ENCODE measurements at regions not wholly inside any gene's neighbourhood (a gene's known extent, or its start where the extent isn't known, plus 50 kb on each side); places are given as distances from the start of the nearest gene placed in this dataset.

DNA sequence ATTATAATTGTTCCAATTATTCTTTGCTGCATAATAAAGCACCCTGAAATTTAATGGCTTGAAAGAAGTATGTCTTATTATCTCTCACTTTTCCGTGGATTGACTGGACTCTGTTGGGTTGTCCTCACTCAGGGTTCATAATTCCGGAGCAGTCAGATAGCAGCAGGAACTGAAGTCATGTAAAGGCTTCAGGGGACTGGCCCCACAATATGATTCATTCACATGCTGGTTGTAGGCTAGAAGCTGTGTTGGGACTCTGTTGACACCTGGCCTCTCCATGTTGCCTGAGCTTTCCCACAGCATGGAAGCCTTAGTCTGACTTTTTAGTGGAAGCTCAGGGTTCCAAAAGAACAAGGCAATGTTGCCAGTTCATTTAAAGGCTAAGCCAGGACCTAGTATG lies 367.1 kb upstream of the ADGRL2 start:
- DNase-seq (ENCODE audit: low spot score) = no peak

DNA sequence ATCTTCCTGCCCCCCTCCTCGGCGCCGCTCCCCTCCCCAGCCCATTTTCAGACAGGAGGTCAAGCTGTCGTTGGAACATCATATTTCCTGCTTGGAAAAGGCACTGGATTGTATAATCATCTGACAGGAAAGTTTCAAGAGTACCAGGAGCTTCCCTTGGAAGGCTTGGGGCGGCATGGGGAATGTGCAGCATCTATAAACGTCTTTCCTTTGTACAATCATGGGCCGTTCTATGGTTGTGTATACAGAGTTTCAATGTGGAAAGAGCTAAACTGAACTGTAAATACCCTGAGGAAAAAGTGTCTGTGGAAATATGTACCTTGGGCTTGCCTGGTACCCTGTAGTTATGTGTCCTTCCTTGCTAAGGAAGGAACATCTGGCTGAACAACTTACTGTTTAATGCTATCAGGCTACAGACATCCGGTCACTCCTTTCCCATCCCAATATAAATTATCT lies 368.1 kb upstream of the ADGRL2 start:
- DNase-seq (ENCODE audit: low spot score) = no peak

DNA sequence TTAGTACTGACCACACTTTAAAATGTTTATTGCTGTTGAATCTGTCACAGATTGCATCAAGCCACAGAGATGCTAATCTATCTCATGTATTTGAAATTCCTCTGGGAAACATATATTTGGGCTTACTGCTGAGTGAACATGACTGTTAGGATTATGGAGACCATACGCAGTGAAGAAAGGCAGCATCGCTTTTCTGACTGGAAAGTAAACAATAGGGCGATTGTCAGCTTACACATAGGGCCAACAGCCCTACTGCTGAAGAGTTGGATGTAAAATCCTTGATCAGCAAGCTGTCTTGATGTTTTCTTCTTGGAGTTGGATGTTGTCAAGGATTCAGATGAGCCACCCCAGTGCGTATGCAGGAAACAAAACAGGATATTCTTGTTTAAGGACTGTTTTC lies 368.7 kb upstream of the ADGRL2 start:
- no peak for DNase-seq (ENCODE audit: low spot score)

DNA sequence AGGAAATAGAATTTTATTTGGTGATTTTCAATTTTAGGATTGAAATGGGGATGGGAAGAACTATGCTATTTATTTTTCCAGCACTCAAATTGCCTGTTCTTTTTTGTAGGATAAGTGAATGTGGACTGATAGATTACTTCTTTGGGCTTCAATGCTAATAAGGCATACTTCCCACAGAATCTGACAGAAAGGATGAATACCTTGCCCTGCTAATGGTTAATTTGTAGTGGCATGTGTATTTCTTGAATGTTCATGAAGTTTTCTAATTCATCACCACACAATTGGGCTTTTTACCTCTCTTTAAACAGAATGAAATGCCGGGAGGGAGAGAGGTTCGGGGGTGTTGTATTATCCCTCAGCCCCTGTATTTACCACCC lies 369.1 kb upstream of the ADGRL2 start:
- DNase-seq (ENCODE audit: low spot score) = no peak

DNA sequence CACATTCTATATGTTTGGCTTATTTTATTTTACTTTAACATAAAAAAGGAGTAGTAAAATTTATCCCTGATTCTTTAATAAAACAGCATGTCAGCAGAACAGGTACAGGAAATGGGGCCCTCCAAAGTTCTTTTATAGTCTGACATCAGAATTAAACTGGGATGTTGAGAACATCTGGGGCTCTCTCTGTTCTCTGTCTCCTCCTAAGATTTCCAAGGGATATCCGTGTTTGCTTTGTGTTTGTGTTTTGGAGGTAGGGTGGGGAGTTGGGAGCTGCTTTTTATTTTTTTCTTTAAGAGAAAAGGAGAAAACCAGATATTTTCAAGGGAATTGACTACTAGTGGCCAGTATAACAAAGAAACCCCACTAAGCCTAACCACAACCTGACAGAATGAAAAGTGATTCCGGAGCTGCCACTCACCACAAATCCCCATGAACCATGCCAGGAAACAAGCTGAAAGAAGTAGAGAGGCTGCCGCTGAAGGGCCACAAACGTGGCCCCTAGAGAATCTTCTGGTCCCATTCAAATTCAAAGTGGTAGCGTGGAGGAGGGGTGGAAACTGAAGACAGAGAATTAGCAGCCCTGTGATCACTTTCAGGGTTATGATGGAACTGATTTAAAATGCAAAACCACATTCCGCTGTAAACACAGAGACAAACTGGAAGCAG lies 369.6 kb upstream of the ADGRL2 start:
- DNase-seq (ENCODE audit: low spot score) = no peak

DNA sequence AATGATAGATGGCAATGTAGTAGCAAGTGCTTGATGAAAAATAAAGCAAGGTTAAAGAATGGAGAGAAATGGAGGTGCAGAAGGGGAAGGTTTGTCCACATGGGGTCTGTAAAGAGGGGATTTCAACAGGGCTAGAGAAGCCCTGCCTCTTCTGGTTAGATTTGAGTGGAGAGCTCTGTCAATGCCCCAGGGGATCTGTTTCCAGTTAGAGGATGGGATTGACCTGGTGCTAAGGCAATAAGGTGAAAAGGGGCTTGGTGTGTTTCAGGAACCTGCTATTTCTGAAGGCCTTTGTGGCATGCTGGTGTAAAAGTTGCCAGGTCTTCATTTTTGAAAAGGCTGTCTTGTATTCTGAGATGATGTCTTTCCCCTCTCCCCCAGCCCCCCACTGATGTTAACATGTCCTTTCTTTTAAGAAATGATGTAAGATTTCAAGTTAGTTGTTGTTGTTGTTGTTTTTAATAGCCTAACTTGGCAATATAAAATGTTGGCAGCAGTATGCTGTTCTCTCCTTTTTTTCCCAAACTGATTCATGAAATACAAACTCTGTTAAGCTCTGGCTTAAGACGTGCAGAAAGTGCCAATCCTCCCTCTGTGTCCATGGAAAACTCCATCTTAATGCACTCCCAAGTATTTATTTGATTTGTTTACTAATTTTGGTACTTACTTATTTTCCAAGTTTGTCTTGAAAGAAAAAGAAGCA lies 370.3 kb upstream of the ADGRL2 start:
- no peak for DNase-seq (ENCODE audit: low spot score)

DNA sequence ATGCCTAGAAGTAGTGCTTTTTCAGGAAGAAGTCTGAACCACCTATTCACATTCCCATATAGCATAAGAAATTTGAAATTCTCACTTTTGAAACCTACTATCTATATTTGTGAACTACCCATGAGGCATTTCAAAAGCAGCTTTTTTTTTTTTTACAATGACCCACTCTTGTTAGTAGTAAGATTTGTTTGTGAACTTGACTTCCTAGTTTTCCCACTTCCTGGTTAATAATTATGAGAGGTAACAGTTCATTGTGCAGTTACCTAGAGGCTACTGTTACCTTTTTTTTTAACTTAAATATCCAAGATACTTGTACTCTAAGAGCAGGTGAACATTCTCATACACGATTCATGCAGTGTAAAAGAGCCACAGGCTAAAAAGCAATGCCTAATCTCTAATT lies 371.7 kb upstream of the ADGRL2 start:
- DNase-seq (ENCODE audit: low spot score) = no peak

DNA sequence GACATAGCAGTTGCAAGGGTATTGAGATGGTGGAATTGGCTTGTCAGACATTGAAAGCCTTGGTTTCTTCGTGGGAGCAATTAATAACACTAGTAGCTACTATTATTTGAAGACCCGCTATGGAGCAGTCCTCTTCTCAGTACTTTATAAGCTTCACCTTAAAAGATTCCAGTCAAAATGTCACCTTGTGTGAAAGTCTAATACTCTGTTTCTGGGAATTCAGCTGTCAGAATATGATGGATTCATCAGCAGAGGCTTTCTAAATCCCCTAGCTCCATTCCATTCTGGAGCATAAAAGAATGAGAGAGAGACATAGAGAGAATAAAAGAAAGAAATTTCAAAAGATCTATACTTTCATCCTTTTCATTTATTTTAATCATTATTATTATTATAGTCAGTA lies 375.9 kb upstream of the ADGRL2 start:
- DNase-seq (ENCODE audit: low spot score) = no peak

DNA sequence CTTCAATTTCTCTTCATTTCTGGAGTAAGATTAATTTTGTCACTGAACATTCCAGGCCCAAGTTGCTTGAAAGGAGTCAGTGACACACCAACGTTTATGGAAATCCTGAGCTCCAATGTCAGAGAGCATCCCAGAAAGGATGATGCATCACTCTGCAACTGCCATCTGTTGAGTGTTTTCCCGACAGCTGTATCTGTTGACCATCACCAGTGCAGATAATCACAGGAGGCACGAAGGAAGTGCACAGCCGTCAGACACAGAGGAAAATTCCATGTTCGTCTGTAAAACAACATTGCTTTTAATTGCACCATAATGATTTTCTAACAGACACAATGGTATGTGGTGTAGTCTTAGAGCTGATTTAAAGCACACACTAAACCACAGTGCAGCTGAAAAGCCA lies 376.7 kb upstream of the ADGRL2 start:
- DNase-seq (ENCODE audit: low spot score) = no peak

DNA sequence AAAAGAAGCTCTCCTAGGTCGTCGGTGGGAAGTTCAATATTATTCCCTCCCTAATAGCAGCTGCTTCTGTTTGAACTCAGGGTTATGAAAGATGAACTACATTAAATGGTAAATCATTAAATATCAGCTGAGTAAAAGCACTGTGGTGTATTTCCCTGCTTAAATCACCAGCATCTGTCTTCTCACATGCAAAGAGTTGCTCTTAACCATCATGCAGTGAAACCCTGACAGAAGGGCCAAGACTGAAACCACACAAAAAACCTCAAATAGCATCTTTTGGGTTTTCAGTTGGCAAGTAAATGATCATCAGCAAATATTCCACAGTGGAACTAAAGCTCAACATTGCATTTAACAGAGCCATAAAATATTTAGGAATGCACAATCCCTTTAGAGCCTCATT lies 380.0 kb upstream of the ADGRL2 start:
- DNase-seq (ENCODE audit: low spot score) = no peak

DNA sequence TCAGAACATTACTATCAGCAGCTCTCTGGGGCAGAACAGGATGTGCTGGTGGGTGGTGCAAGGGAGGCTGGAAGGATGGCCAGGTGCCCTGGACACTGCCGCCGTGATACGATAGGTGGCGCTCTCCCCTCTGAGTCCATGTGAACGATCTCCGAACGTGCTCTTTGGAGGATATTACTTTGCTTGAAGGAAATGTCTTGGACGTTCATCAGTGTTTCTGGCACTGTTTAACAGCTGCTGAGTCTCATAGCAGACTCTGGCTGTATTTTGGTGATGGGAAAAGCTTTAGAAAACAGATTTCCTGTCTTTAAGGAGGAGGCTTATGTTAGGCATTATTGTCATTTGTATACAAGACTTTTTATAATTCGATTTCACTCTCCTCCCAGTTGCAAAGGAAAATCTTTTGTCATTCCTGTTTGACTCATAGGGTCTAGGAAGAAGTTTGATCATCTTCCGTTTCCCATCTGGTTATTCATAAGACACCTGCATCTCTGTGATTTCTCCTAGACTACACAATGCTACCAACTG lies 386.2 kb upstream of the ADGRL2 start:
- DNase-seq (ENCODE audit: low spot score) = peak; percentile 9

DNA sequence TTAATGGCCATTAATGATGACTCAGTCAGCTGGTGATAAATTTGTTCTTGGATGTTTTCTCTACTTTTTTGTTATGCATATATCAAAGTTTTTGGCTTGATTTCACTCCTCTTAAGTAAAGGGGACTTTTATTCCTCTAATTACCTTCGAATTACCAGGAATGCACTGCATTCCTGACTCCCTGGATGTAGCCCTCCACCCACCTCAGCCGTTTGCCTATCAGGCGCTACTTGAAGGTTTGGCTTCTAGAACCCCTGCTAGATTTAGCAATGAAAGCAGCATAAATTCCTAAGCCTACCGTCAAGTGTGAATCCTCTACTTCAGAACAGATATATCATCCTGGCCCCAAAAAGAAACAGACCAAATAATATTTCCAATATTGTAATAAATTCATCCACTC lies 387.8 kb upstream of the ADGRL2 start:
- DNase-seq (ENCODE audit: low spot score) = no peak

DNA sequence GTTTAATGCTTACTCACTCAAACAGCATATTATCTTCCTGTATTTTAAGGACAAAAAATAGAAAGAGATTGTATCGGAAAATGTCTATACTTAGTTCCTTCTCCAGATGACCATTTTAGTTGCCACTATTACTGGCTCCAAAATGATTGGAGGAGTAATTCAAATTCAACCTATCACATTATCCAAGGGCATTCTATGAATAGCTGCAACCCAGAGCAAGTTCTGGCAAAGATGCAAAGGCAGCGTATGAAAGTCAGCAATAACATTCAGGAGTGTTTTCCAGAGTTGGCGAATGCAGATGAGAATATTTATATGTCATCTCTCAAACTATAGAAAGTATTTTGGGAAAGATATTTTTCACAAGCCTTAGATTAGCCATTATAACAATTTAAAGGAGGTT lies 389.8 kb upstream of the ADGRL2 start:
- DNase-seq (ENCODE audit: low spot score) = no peak

DNA sequence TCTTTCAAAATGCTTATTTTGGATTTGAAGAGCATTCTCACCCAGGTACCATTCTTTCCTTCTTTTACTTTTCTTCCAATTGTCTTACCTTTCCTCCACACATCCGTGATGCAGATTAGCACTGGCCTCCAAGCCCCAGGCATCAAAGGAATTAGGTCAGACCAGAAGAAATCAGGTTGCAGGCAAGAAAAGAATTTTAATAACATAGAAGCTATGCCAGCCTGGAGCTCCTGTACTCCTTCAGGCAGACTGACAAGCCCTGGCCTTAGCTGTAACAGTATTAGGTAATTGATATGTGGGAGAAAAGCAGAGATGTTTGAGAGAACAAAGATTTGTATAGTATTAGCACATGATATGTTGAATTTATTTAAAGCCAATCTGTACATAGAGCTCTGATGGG lies 390.4 kb upstream of the ADGRL2 start:
- DNase-seq (ENCODE audit: low spot score) = peak; percentile 4

DNA sequence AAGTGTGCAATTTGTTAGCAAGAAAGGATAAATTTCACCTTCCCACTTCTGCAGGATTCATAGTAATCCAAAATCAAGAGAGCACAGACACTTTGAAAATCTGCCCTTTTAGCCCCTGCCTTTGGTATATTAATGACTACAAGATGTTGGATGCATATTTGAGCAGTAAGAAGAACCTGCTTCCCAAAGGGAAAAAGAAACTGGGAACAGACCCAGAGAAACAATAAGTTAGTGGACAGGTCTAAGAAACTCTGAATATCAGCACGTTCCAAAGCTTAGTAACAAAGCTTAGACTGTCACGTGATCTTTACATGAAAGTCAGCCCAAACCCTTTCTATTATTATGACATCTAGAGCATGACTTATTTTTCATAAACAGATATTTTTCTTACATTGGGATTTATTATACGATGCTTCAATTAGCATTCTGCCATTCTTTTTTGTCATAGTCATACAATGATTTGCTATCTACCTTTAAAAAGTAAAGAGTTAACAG lies 390.9 kb upstream of the ADGRL2 start:
- no peak for DNase-seq (ENCODE audit: low spot score)

DNA sequence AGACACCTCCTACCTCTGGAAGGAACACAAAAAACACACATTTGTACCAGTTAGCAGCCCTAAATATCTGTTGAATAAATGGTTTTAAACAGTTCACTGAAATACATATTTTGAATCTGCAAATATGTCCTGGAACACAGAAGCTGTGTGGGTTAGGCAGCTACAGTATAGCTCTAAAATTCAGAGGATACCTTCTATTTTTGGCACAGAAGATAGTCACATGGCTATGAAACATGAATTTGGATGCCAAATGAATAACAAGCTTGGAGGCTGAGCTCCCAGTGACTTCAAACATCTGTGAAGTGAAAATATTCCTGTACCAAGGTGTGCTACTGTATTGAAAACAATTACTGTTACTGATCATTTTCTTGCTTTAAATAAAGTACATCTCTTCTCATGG lies 391.5 kb upstream of the ADGRL2 start:
- no peak for DNase-seq (ENCODE audit: low spot score)

DNA sequence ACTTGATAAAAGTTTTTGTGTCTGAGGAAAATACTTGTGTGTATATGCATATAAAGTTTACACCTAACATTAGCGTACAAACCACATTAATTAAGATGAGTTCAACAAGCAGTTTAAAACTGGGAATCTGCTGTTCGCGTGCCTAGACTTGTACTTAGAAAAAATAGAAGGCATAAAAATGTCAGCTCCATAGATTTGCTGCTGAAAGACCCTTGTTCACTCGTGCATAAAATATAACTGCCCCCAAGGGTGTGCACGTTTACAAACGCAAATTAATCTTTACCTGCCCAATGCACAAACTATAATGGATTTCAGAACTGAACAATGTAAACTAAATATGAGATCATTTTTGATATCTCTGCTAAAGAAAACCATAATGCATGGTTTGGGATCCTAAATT lies 392.3 kb upstream of the ADGRL2 start:
- no peak for DNase-seq (ENCODE audit: low spot score)

DNA sequence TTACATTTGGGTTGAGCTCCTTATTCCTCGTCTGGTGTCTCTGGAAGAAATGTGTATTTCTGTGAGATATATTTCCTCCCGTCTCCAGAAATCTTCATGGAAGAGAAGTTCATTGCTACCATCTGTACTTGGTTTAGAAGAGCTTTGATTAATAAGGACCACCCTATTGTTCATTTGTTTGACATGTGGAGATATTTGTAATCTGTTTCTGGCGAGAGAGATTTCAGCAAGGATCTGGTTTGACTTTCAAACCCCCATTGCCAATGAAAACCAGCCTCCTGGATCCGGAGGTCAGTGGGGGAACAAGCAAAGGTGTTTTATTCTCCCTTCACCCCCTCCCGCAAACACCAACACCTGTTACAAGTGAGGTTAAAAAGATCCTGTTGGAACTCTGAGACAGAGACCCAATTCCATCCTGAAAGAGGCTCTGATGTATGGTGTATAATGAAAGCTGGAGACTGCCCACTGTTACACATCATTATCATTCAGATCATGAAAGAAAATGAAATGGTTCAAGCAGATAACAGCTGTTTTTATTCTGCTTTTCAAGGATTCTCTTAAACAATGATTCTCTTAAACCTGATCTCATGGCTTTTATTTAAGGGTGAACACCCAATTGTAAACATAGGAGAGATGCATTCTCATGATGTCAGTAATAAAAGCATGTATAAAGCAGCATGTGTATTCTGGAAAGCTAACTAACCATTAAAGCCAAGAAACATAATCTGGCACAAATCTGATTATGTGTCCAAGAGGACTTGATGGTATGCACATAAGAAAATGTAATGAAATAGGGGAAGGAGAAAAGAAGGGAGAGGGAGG lies 393.5 kb upstream of the ADGRL2 start:
- DNase-seq (ENCODE audit: low spot score) = no peak

DNA sequence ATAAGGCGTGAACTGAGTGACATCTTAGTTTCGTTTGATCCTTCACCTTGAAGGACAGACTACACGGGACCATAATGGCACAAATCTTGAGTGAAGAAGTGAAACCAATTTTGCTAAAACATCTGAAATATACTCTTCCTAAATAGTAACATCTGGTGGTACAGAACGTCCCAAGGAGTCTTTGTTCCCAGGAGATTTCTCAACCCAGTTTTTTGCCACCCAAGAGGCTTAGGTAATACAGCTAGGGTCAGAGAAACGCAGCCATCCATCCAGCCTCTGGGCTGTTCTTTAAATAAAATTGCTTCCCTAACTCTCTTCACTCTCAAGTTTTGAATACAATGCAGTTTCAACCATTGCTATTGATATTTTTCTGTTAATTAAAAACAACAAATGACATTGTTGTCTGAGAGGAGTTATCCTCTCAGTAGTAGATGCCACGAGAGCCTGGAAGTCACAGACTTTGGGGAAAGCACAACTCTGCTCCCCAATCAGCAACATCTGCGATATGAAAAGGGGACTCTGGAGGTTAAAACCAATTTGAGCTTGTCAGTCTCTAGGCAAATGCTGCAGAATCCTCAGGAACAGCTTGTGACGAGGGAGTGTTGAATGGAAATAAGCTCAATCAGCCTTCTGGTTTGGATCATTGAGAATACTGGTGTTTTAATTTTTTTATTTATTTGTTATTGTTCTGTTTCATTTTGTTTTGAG lies 394.3 kb upstream of the ADGRL2 start:
- DNase-seq (ENCODE audit: low spot score) = no peak

DNA sequence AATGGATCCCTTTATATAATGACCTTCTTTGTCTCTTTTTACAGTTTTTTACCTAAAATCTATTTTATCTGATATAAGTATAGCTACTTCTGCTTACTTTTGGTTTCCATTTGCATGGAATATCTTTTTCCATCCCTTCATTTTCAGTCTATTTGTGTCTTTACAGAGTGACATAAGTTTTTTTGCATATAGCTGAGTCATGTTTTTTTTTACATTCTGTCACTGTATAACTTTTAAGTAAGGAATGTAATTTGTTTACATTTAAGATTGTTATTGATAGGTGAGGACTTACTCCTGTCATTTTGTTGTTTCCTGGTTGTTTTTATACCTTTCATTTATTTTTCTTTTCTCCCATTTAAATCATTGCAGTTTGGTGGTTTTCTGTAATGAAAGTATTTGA lies 402.7 kb upstream of the ADGRL2 start:
- DNase-seq (ENCODE audit: low spot score) = no peak

DNA sequence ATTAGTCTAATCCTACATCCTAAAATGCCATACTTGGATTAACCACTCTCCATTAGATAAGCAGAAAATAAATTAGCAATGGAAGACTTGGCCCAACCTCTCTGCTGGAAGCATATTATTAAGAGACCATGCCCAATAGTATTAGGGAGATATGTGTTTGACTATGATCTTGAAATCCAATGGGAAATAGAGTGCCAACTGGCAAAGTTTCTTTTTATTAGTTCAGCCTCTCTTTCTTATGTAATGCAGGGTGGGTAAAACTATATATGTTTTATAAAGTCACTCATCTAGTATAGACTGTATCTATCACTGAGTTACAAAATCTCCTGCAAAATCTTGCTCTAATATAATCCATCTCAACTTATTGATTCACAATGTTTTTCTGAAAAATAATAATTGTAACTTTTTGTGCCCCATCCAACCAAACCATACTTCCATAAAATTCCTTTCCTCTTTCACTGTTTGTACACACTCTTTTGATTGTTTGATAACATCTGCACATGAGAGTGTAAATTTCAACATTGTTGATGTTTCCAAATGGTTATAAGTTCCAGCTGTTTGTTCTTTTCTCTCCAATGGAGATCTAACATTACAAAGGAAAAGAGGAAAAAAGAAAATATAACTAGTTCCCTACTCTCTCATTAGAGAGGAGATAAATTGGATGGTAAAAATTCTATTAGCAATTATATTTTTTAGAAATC lies 408.1 kb upstream of the ADGRL2 start:
- no peak for DNase-seq (ENCODE audit: low spot score)
